Adrenal gland (tissue), 9 donors: ENCODE measurements at regions not wholly inside any gene's neighbourhood (a gene's known extent, or its start where the extent isn't known, plus 50 kb on each side); places are given as distances from the start of the nearest gene placed in this dataset.

Source experiments
- DNase-seq, 7 donors: peaks; one replicate each; pipeline ENCODE4 v3.0.0-alpha.2; 2019 to 2020
- H3K27ac ChIP-seq, 5 donors: fragments of 200-600 bp; sonication (generic) in 4 of 5; 1 replicate in 3 of 5; 2 replicates in 2 of 5; pipeline versions ENCODE4 v1.5.1 to v1.8.0; 2016 to 2020; ENCODE audit warnings: mild to moderate bottlenecking in 1 of 5
- H3K27me3 ChIP-seq: fragments of 200-600 bp; 2 replicates; pipeline ENCODE4 v1.8.0; 2021
- H3K36me3 ChIP-seq, 2 donors: fragments of 200-600 bp; replicated peaks in 1 of 2; 1 replicate in 1 of 2; 2 replicates in 1 of 2; pipeline versions ENCODE4 v1.5.1 to v1.8.0; 2018 to 2022
- H3K4me1 ChIP-seq, 2 donors: fragments of 200-600 bp; replicated peaks in 1 of 2; 1 replicate in 1 of 2; 2 replicates in 1 of 2; pipeline versions ENCODE4 v1.5.1 to v1.8.0; 2018 to 2021
- H3K4me3 ChIP-seq, 4 donors: fragments of 200-600 bp; sonication (generic) in 3 of 4; one replicate each; pipeline ENCODE4 v1.5.1; 2016 to 2018
- H3K9me3 ChIP-seq, 3 donors: fragments of 200-600 bp; sonication (generic) in 1 of 3; replicated peaks in 1 of 3; 1 replicate in 2 of 3; 2 replicates in 1 of 3; pipeline versions ENCODE4 v1.5.1 to v1.8.0; 2016 to 2021
- POLR2A ChIP-seq, 2 donors: fragments of 450-650 bp; IDR thresholded peaks; one replicate each; pipeline ENCODE4 v1.6.1; 2017; ENCODE audit warnings: antibody characterized with exemption in 2 of 2, mild to moderate bottlenecking in 2 of 2, moderate library complexity in 1 of 2
- WGBS, 4 donors: extraction: QIAGEN DNeasy Blood & Tissue Kit in 2 of 4; methylation state at CpG; one replicate each; pipeline versions ENCODE4 v1.1.5 to v1.1.7; 2013 to 2017; 5-methylcytosine and 5-hydroxymethylcytosine counted together
- intact Hi-C, 2 donors: fragments of 100-400 bp; cut with DNase I; formaldehyde crosslinking; loops; one replicate each; pipeline versions ENCODE4 v1.14.1 to v1.15.0; 2022 to 2023
- TF ChIP-seq, protein P1 (sequence below), 6 experiments: fragments of 450-650 bp in 4 of 6; fragments of 200-600 bp in 2 of 6; sonication (generic) in 1 of 6; IDR thresholded peaks; 1 replicate in 5 of 6; 2 replicates in 1 of 6; pipeline versions ENCODE4 v1.5.1 to v1.8.0; 2016 to 2021; ENCODE audit warnings: antibody characterized with exemption in 6 of 6, mild to moderate bottlenecking in 2 of 6, moderate library complexity in 1 of 6
- donor health status: healthy with polysubstance abuse.
- donor health status: Bipolar disorder and iron deficiency.
- donor health status: DM: yes; HTN: yes; CAD: no.
- donor health status: DM: no; HTN: no; CAD: no.
- donor health status: DM: no; HTN: no; CAD: no.

DNA sequence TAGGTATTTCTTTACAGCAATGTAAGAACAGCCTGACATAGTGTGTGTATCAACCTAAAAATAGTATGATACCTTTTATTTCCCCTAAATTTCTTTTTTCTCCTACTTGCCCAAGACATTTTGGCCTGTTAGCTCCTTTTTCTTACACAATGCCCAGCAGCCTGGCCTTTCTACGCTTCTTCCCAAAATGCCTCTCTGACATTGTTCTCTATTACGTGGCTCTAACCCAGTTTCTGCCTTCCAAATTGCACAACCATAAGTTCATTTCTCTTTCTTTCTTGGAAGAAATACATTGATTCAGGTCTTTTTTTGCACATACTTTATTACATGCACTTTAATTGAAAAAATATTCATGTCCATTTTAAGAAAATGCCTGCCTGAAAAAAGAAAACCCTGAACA lies 408.2 kb downstream of the PRR16 start:
- intact Hi-C loops = no loop called here
- H3K4me1 ChIP-seq = no peaks in the 10 kb centered on the region
- H3K4me3 ChIP-seq = no peak overlapping the region
- DNase-seq = no peak
- TF ChIP-seq, protein P1, sequence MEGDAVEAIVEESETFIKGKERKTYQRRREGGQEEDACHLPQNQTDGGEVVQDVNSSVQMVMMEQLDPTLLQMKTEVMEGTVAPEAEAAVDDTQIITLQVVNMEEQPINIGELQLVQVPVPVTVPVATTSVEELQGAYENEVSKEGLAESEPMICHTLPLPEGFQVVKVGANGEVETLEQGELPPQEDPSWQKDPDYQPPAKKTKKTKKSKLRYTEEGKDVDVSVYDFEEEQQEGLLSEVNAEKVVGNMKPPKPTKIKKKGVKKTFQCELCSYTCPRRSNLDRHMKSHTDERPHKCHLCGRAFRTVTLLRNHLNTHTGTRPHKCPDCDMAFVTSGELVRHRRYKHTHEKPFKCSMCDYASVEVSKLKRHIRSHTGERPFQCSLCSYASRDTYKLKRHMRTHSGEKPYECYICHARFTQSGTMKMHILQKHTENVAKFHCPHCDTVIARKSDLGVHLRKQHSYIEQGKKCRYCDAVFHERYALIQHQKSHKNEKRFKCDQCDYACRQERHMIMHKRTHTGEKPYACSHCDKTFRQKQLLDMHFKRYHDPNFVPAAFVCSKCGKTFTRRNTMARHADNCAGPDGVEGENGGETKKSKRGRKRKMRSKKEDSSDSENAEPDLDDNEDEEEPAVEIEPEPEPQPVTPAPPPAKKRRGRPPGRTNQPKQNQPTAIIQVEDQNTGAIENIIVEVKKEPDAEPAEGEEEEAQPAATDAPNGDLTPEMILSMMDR (IDR thresholded peaks at IDR 0.05) = no peak
- TF ChIP-seq POLR2A (IDR thresholded peaks at IDR 0.05) = no peak
- H3K27me3 ChIP-seq = no peaks in the 10 kb centered on the region
- H3K9me3 ChIP-seq = no peaks in the 10 kb centered on the region
- no peaks in the 10 kb centered on the region for H3K36me3 ChIP-seq
- no peak overlapping the region for H3K27ac ChIP-seq
- 70 to 75% (median 73%) methylated on average over 2 of the region's 2 CpGs for WGBS, 4 donors

DNA sequence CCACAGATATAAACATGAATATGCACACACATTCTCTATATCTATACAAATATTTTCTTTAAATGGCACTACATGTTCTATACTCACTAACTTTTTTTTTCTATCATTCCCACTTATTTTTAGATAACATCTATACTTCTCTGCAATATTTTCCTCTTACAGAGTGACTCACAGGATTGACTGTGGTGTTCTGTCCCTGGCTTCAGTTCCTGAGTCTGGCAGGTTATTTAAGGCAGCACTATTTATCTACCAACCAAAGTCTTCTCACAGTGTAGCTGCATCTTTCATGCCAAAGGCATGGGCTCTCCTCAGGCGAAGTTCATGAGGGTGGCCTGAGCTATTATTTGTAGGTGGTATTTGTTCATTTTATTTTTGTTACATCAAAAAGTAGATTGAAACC lies 409.0 kb downstream of the PRR16 start:
- H3K9me3 ChIP-seq = no peaks in the 10 kb centered on the region
- no peaks in the 10 kb centered on the region for H3K4me1 ChIP-seq
- DNase-seq = no peak
- H3K27me3 ChIP-seq = no peaks in the 10 kb centered on the region
- no peak overlapping the region for H3K4me3 ChIP-seq
- 50 to 73% (median 64%) methylated on average over 1 of the region's 1 CpG for WGBS, 4 donors
- no peaks in the 10 kb centered on the region for H3K36me3 ChIP-seq
- intact Hi-C loops = no loop called here
- TF ChIP-seq POLR2A (IDR thresholded peaks at IDR 0.05) = no peak
- TF ChIP-seq, protein P1 (IDR thresholded peaks at IDR 0.05) = no peak
- H3K27ac ChIP-seq = no peak overlapping the region

DNA sequence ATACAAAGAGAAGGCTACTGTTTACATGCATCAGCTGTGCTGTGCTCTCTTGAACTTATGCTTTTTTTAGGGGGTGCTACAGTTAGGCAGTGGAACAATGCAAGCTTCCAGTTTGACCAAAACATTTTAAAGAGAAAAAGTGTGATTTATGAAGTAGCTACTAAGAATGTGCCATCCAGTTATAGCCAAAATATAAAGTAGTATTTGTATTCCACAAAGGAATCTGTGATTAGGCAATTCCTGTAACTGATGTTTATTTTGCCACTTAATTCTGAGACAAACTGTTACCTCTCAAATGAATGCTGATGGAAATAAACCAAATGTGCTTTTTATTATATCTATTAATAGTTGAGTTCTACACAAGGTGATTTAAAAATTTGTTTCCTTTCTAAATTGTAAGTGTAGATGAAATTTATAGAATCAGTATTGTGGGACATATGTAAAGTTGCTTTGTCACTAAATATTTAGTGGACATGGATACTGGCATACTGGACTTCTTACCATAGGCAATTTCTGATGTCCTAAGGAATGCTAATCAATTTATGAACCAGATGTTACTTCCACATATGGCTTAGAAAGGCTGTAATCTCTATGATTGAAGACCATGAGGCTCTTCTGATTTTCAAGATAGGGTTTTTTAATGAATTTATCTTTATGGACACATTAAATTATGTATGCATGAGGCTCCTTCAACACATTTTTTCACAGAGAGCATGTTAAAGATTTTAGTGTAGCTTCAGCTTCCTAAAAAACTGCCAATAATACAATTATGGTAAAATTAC lies 410.2 kb downstream of the PRR16 start:
- Histone ChIP-seq H3K27ac (no peak overlapping the region), H3K4me1 (no peaks in the 10 kb centered on the region), H3K27me3 (no peaks in the 10 kb centered on the region), H3K36me3 (no peaks in the 10 kb centered on the region), H3K9me3 (no peaks in the 10 kb centered on the region), H3K4me3 (no peak overlapping the region)
- no peak for DNase-seq
- TF ChIP-seq, protein P1 (IDR thresholded peaks at IDR 0.05) = no peak
- TF ChIP-seq POLR2A (IDR thresholded peaks at IDR 0.05) = no peak
- intact Hi-C loops = no loop called here

DNA sequence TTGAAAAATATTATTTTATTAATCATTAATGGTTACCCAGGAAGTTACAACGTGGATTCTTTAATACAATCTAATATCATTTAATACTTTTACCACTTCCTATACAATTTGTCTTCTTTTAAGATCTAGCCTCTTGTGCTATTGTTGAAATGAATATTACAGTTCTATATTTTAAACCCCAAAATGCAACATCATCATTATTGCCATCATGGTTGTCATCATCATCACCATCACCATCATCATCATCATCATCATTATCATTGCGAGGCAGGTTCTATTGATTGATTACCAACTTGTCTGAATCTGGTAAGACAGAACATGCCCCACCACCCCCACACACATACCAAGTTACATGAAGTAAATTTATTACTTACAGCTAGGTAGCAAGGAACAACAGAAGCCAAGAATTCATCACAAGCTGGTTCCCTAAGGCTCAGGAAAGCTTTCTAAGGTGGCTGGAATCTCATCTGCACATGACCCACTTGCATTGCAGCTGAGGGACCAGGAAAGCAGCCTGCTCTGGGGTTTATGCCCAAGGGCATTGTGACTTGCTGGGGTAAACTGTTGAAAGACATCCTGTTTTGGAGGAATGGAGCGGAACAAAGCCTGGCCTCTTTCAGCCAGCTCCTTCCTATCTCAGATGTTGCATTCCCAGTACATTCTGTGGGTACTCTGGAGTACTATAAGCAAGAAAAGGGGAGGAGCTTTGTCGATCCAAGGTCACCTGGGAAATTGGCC lies 418.1 kb downstream of the PRR16 start:
- WGBS, 4 donors = 69 to 81% (median 72%) methylated on average over 4 of the region's 4 CpGs
- Histone ChIP-seq H3K9me3 (no peaks in the 10 kb centered on the region), H3K4me1 (no peaks in the 10 kb centered on the region), H3K27ac (no peak overlapping the region), H3K27me3 (no peaks in the 10 kb centered on the region), H3K4me3 (no peak overlapping the region), H3K36me3 (no peaks in the 10 kb centered on the region)
- no peak for DNase-seq
- intact Hi-C loops = no loop called here
- TF ChIP-seq, protein P1 (IDR thresholded peaks at IDR 0.05) = no peak
- no peak for TF ChIP-seq POLR2A (IDR thresholded peaks at IDR 0.05)
